ENCODE measurements at regions not wholly inside any gene's neighbourhood (a gene's known extent, or its start where the extent isn't known, plus 50 kb on each side); places are given as distances from the start of the nearest gene placed in this dataset.
"Not testable (repeated sequence)": the region's sequence is repeated elsewhere in the genome, so short reads cannot be mapped to it uniquely, and the experiment has no call there.

GRCh38 chr13:57897225-57897624 is 265.7 kb downstream of the PCDH17 start:
- intact Hi-C loops (cut with DNase I), result no loop called here
- no peak for DNase-seq (ENCODE audit: low spot score)

GRCh38 chr13:57899096-57899495 is 267.6 kb downstream of the PCDH17 start:
- intact Hi-C loops (cut with DNase I), result no loop called here
- DNase-seq (ENCODE audit: low spot score), result no peak

GRCh38 chr13:57909833-57910232 is 278.3 kb downstream of the PCDH17 start:
- intact Hi-C loops (cut with DNase I); DNase-seq (ENCODE audit: low spot score): not testable (repeated sequence)

GRCh38 chr13:57918086-57918485 is 286.5 kb downstream of the PCDH17 start:
- intact Hi-C loops (cut with DNase I), result no loop called here

GRCh38 chr13:57918913-57919312 is 287.4 kb downstream of the PCDH17 start:
- intact Hi-C loops (cut with DNase I), result no loop called here
- DNase-seq (ENCODE audit: low spot score), result no peak

More at GRCh38 chr13:57918086-57918485, 286.5 kb downstream of the PCDH17 start:
- no peak for DNase-seq (ENCODE audit: low spot score)

- DNase-seq (ENCODE audit: low spot score), result no peak
- intact Hi-C loops (cut with DNase I), result loop anchor here (10.0 kb wide), 1 partner anchor 1040 kb away; no protein-coding TSS in a partner anchor
Observed at GRCh38 chr13:57925250-57925649, 293.7 kb downstream of the PCDH17 start.

- no peak for DNase-seq (ENCODE audit: low spot score)
Observed at GRCh38 chr13:57925751-57926150, 294.2 kb downstream of the PCDH17 start.

GRCh38 chr13:57932061-57932460 is 300.5 kb downstream of the PCDH17 start:
- intact Hi-C loops (cut with DNase I), result no loop called here

More at GRCh38 chr13:57925751-57926150, 294.2 kb downstream of the PCDH17 start:
- intact Hi-C loops (cut with DNase I), result loop anchor here (10.0 kb wide), 1 partner anchor 1039 kb away; no protein-coding TSS in a partner anchor

GRCh38 chr13:57933606-57934005 is 302.1 kb downstream of the PCDH17 start:
- no peak for DNase-seq (ENCODE audit: low spot score)
- intact Hi-C loops (cut with DNase I), result no loop called here

More at GRCh38 chr13:57932061-57932460, 300.5 kb downstream of the PCDH17 start:
- no peak for DNase-seq (ENCODE audit: low spot score)

GRCh38 chr13:57935965-57936364 is 304.4 kb downstream of the PCDH17 start:
- intact Hi-C loops (cut with DNase I), result no loop called here

GRCh38 chr13:57946361-57946760 is 314.8 kb downstream of the PCDH17 start:
- no peak for DNase-seq (ENCODE audit: low spot score)
- intact Hi-C loops (cut with DNase I), result no loop called here

More at GRCh38 chr13:57935965-57936364, 304.4 kb downstream of the PCDH17 start:
- DNase-seq (ENCODE audit: low spot score), result no peak

- intact Hi-C loops (cut with DNase I), result no loop called here
- no peak for DNase-seq (ENCODE audit: low spot score)
Observed at GRCh38 chr13:57948884-57949283, 317.3 kb downstream of the PCDH17 start.

- intact Hi-C loops (cut with DNase I), result no loop called here
Observed at GRCh38 chr13:57969951-57970350, 338.4 kb downstream of the PCDH17 start.

GRCh38 chr13:57970404-57970803 is 338.9 kb downstream of the PCDH17 start:
- intact Hi-C loops (cut with DNase I), result no loop called here
- DNase-seq (ENCODE audit: low spot score), result no peak

More at GRCh38 chr13:57969951-57970350, 338.4 kb downstream of the PCDH17 start:
- DNase-seq (ENCODE audit: low spot score), result no peak

- intact Hi-C loops (cut with DNase I), result no loop called here
Observed at GRCh38 chr13:57982782-57983181, 351.2 kb downstream of the PCDH17 start.

GRCh38 chr13:57988276-57988675 is 356.7 kb downstream of the PCDH17 start:
- DNase-seq (ENCODE audit: low spot score), result no peak
- intact Hi-C loops (cut with DNase I), result no loop called here

More at GRCh38 chr13:57982782-57983181, 351.2 kb downstream of the PCDH17 start:
- DNase-seq (ENCODE audit: low spot score), result no peak

GRCh38 chr13:57991041-57991440 is 359.5 kb downstream of the PCDH17 start:
- intact Hi-C loops (cut with DNase I), result no loop called here
- DNase-seq (ENCODE audit: low spot score), result no peak

GRCh38 chr13:57992416-57992815 is 360.9 kb downstream of the PCDH17 start:
- intact Hi-C loops (cut with DNase I), result no loop called here
- DNase-seq (ENCODE audit: low spot score), result no peak

- intact Hi-C loops (cut with DNase I), result no loop called here
Observed at GRCh38 chr13:57996717-57997116, 365.2 kb downstream of the PCDH17 start.

GRCh38 chr13:58004751-58005150 is 373.2 kb downstream of the PCDH17 start:
- no peak for DNase-seq (ENCODE audit: low spot score)
- intact Hi-C loops (cut with DNase I), result no loop called here

More at GRCh38 chr13:57996717-57997116, 365.2 kb downstream of the PCDH17 start:
- DNase-seq (ENCODE audit: low spot score), result no peak

- no peak for DNase-seq (ENCODE audit: low spot score)
- intact Hi-C loops (cut with DNase I), result no loop called here
Observed at GRCh38 chr13:58018020-58018419, 386.5 kb downstream of the PCDH17 start.

- no peak for DNase-seq (ENCODE audit: low spot score)
Observed at GRCh38 chr13:58018865-58019264, 387.3 kb downstream of the PCDH17 start.

More at GRCh38 chr13:58018865-58019264, 387.3 kb downstream of the PCDH17 start:
- intact Hi-C loops (cut with DNase I), result no loop called here

All from cardiac septum (tissue), 1 donor.